HepG2 (cell line): ENCODE measurements at regions not wholly inside any gene's neighbourhood (a gene's known extent, or its start where the extent isn't known, plus 50 kb on each side); places are given as distances from the start of the nearest gene placed in this dataset.

Experiments
- MBD4 ChIP-seq: IDR thresholded peaks from 2 replicates; pipeline ENCODE4 v1.6.1; 2012; ENCODE audit warnings: low read length, inconsistent platforms, borderline replicate concordance
- MXI1 ChIP-seq: IDR thresholded peaks from 3 replicates; pipeline ENCODE4 v1.6.1; 2012; ENCODE audit warnings: low read depth, low read length, inconsistent platforms, borderline replicate concordance

DNA sequence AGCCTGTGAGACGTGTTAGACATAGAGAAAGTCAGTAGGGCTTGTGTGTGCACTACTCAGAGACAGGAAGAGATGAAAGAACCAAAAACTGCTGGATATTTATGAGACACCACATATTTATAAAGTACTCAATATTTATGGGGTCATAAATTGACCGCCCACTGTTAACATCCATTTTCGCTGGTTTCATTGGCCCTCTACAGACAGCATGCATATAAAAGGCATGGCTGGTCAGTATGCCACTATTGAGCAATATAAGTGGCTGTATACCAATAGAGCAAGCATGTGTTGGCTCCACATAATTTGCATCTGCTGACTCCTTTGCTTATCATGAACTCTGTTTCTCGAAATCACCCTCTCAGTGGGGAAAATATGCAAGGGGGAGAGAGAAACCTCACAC is 110.3 kb upstream of the BTN3A2 start:
- TF ChIP-seq MXI1, result no peak
- TF ChIP-seq MBD4, result no peak
